Gastrocnemius medialis (tissue), 4 donors: ENCODE measurements at regions not wholly inside any gene's neighbourhood (a gene's known extent, or its start where the extent isn't known, plus 50 kb on each side); places are given as distances from the start of the nearest gene placed in this dataset.

Source experiments
- POLR2A ChIP-seq, 2 donors: fragments of 450-650 bp; IDR thresholded peaks; one replicate each; pipeline ENCODE4 v1.6.1; 2017; ENCODE audit warnings: antibody characterized with exemption in 2 of 2, mild to moderate bottlenecking in 2 of 2, moderate library complexity in 2 of 2
- TF ChIP-seq, protein P1 (sequence below), 5 experiments: fragments of 450-650 bp in 3 of 5; fragments of 200-600 bp in 2 of 5; sonication (generic) in 2 of 5; IDR thresholded peaks in 4 of 5; conservative IDR thresholded peaks in 1 of 5; 1 replicate in 4 of 5; 2 replicates in 1 of 5; pipeline ENCODE4 v1.5.1; 2016 to 2019; ENCODE audit warnings: antibody characterized with exemption in 5 of 5, mild to moderate bottlenecking in 3 of 5, moderate library complexity in 3 of 5

DNA sequence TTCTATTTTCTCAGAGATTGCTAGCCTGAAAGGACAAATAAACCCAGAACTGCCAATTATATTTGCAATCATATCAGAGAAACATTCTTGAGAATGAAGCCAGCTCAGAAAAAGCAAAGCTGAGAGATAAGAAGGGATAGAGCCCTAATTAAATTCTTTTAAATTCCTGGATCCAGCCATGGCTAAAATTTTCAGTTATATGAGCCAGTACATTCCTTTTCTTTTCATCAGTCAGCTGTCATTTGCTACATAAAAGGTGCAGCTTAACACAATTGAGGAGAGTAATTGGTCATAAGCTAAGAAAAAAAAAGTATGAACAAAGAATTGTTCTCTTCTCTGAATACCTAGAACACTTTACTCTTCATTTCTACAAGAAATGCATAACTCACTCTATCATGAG, 303.5 kb upstream of the FIGN start:
- TF ChIP-seq POLR2A (IDR thresholded peaks at IDR 0.05), result no peak
- TF ChIP-seq, protein P1, sequence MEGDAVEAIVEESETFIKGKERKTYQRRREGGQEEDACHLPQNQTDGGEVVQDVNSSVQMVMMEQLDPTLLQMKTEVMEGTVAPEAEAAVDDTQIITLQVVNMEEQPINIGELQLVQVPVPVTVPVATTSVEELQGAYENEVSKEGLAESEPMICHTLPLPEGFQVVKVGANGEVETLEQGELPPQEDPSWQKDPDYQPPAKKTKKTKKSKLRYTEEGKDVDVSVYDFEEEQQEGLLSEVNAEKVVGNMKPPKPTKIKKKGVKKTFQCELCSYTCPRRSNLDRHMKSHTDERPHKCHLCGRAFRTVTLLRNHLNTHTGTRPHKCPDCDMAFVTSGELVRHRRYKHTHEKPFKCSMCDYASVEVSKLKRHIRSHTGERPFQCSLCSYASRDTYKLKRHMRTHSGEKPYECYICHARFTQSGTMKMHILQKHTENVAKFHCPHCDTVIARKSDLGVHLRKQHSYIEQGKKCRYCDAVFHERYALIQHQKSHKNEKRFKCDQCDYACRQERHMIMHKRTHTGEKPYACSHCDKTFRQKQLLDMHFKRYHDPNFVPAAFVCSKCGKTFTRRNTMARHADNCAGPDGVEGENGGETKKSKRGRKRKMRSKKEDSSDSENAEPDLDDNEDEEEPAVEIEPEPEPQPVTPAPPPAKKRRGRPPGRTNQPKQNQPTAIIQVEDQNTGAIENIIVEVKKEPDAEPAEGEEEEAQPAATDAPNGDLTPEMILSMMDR (IDR thresholded peaks at IDR 0.05 in 4 of 5, conservative IDR thresholded peaks at IDR 0.05 in 1 of 5), result no peak
